GM23338 (cell line): ENCODE measurements at regions not wholly inside any gene's neighbourhood (a gene's known extent, or its start where the extent isn't known, plus 50 kb on each side); places are given as distances from the start of the nearest gene placed in this dataset.
A peak's percentile ranks its signal among the peaks of the same experiment; 100 is the strongest.

Experiments
- ATAC-seq: fragments of 200-7000 bp; cut with Tn5 transposase; 3 replicates; pipeline ENCODE4 v1.9.1; 2020
- DNase-seq: peaks from one replicate; pipeline ENCODE4 v3.0.0-alpha.2; 2015; ENCODE audit warnings: low spot score
- H2AFZ ChIP-seq: fragments of 200-600 bp; sonication (generic); 2 replicates; pipeline ENCODE4 v1.8.0; 2016; ENCODE audit warnings: antibody characterized with exemption, mild to moderate bottlenecking, moderate library complexity
- H3F3A ChIP-seq: fragments of 200-600 bp; sonication (generic); replicated peaks from 2 replicates; pipeline ENCODE4 v1.8.0; 2017; ENCODE audit warnings: antibody characterized with exemption, mixed run types, low read depth
- H3K27ac ChIP-seq: fragments of 200-600 bp; sonication (generic); 2 replicates; pipeline ENCODE4 v1.6.1; 2016; ENCODE audit warnings: low read depth
- H3K27me3 ChIP-seq: fragments of 200-600 bp; sonication (generic); 2 replicates; pipeline ENCODE4 v1.8.0; 2016; ENCODE audit warnings: mild to moderate bottlenecking, mixed run types, moderate library complexity; ENCODE audit not compliant: insufficient read depth
- H3K36me3 ChIP-seq: fragments of 200-600 bp; sonication (generic); 2 replicates; pipeline ENCODE4 v1.8.0; 2016; ENCODE audit warnings: mild to moderate bottlenecking; ENCODE audit not compliant: insufficient read depth
- H3K4me1 ChIP-seq: fragments of 200-600 bp; sonication (generic); 2 replicates; pipeline ENCODE4 v1.8.0; 2016; ENCODE audit warnings: mild to moderate bottlenecking, moderate library complexity; ENCODE audit not compliant: insufficient read depth
- H3K4me2 ChIP-seq: fragments of 200-600 bp; sonication (generic); 2 replicates; pipeline ENCODE4 v1.7.1; 2017; ENCODE audit warnings: mixed run types
- H3K4me3 ChIP-seq: fragments of 200-600 bp; sonication (generic); 2 replicates; pipeline ENCODE4 v1.6.1; 2016; ENCODE audit warnings: mixed run types
- H3K79me2 ChIP-seq: fragments of 200-600 bp; sonication (generic); replicated peaks from 2 replicates; pipeline ENCODE4 v1.8.0; 2017; ENCODE audit warnings: mild to moderate bottlenecking; ENCODE audit not compliant: insufficient read depth
- H3K9me2 ChIP-seq: fragments of 200-600 bp; sonication (generic); 2 replicates; pipeline ENCODE4 v1.8.0; 2017; ENCODE audit not compliant: insufficient read depth
- H4K20me1 ChIP-seq: fragments of 200-600 bp; sonication (generic); replicated peaks from 2 replicates; pipeline ENCODE4 v1.8.0; 2017; ENCODE audit warnings: mild to moderate bottlenecking; ENCODE audit not compliant: insufficient read depth
- H3K27ac Mint-ChIP-seq: 2 replicates; pipeline ENCODE4 v1.8.0; 2020; ENCODE audit warnings: inconsistent platforms, mild to moderate bottlenecking, moderate library complexity, mixed read lengths
- H3K27me3 Mint-ChIP-seq: 3 replicates; pipeline ENCODE4 v1.8.0; 2022; ENCODE audit warnings: low read depth, mild to moderate bottlenecking, moderate library complexity, mixed read lengths, inconsistent platforms; ENCODE audit not compliant: insufficient read depth, poor library complexity
- H3K36me3 Mint-ChIP-seq: 3 replicates; pipeline ENCODE4 v1.8.0; 2021; ENCODE audit warnings: low read depth, mild to moderate bottlenecking, inconsistent platforms, moderate library complexity, mixed read lengths
- H3K4me1 Mint-ChIP-seq: 3 replicates; pipeline ENCODE4 v1.8.0; 2020; ENCODE audit warnings: mild to moderate bottlenecking, inconsistent platforms, mixed read lengths
- H3K4me3 Mint-ChIP-seq: 3 replicates; pipeline ENCODE4 v1.8.0; 2021; ENCODE audit warnings: moderate library complexity, mild to moderate bottlenecking, inconsistent platforms, mixed read lengths
- H3K9me3 Mint-ChIP-seq: 3 replicates; pipeline ENCODE4 v1.8.0; 2020; ENCODE audit warnings: moderate library complexity, mild to moderate bottlenecking, inconsistent platforms, mixed read lengths
- CREB1 ChIP-seq: fragments of 250-450 bp; sonication (Bioruptor Pico); IDR thresholded peaks from 2 replicates; pipeline ENCODE4 v1.5.0; 2020; ENCODE audit warnings: low read depth, mild to moderate bottlenecking, moderate library complexity
- CTCF ChIP-seq, 2 experiments: fragments of 200-600 bp in 1 of 2; sonication (generic) in 1 of 2; conservative IDR thresholded peaks; 2 replicates each; pipeline versions ENCODE4 v1.5.1 to v1.6.1; 2016 to 2017; ENCODE audit warnings: antibody characterized with exemption in 2 of 2, low read depth in 2 of 2, mild to moderate bottlenecking in 2 of 2, moderate library complexity in 1 of 2
- EZH2 ChIP-seq: fragments of 200-600 bp; sonication (generic); IDR thresholded peaks from one replicate; pipeline ENCODE4 v1.8.0; 2017; ENCODE audit warnings: antibody characterized with exemption, mild to moderate bottlenecking, low read depth; ENCODE audit not compliant: unreplicated experiment
- EZH2phosphoT487 ChIP-seq: fragments of 200-600 bp; sonication (generic); IDR thresholded peaks from one replicate; pipeline ENCODE4 v1.8.1; 2018; ENCODE audit warnings: antibody characterized with exemption; ENCODE audit not compliant: unreplicated experiment
- POLR2AphosphoS5 ChIP-seq: IDR thresholded peaks from 2 replicates; pipeline ENCODE4 v1.6.1; 2016; ENCODE audit warnings: antibody characterized with exemption, low read depth
- REST ChIP-seq: IDR thresholded peaks from one replicate; pipeline ENCODE4 v1.6.1; 2018; ENCODE audit warnings: antibody characterized with exemption; ENCODE audit not compliant: unreplicated experiment
- STAT1 ChIP-seq: IDR thresholded peaks from one replicate; pipeline ENCODE4 v1.6.1; 2016; ENCODE audit warnings: antibody characterized with exemption; ENCODE audit not compliant: unreplicated experiment
- ZNF114 ChIP-seq: fragments of 250-450 bp; sonication (Bioruptor Pico); IDR thresholded peaks from 2 replicates; pipeline ENCODE4 v1.5.0; 2020; ENCODE audit warnings: mild to moderate bottlenecking, moderate library complexity
- ZNF331 ChIP-seq: fragments of 250-450 bp; sonication (Bioruptor Pico); IDR thresholded peaks from 2 replicates; pipeline ENCODE4 v1.5.0; 2020; ENCODE audit warnings: low read depth, mild to moderate bottlenecking, moderate library complexity

GRCh38 chr3:127366383-127366782, 78.5 kb upstream of the PRR20G start:
- Histone ChIP-seq H3F3A (no peaks in the 10 kb centered on the region), H4K20me1 (no peaks in the 10 kb centered on the region), H3K4me3 (no peak overlapping the region), H3K9me2 (no peaks in the 10 kb centered on the region), H3K36me3 (no peaks in the 10 kb centered on the region), H3K27ac (no peak overlapping the region), H3K4me1 (no peaks in the 10 kb centered on the region), H2AFZ (no peak overlapping the region), H3K27me3 (no peaks in the 10 kb centered on the region), H3K4me2 (no peak overlapping the region), H3K79me2 (no peaks in the 10 kb centered on the region)
- TF ChIP-seq ZNF114 (CRISPR knock-in tag), result no peak
- TF ChIP-seq EZH2phosphoT487, result no peak
- TF ChIP-seq ZNF331 (CRISPR knock-in tag), result no peak
- TF ChIP-seq REST, result no peak
- no peak for TF ChIP-seq POLR2AphosphoS5
- peak; percentile 26 to 33; a peak in 3 of 4 replicates for TF ChIP-seq CTCF (conservative IDR thresholded peaks at IDR 0.05; ENCODE audit: low read depth in 2 of 2)
- H3K9me3 Mint-ChIP-seq, result no peaks in the 10 kb centered on the region
- H3K27me3 Mint-ChIP-seq, result peaks cover 6% of the 10 kb centered on the region
- H3K36me3 Mint-ChIP-seq, result no peaks in the 10 kb centered on the region
- H3K4me1 Mint-ChIP-seq, result peaks cover 20% of the 10 kb centered on the region
- DNase-seq, result peak; percentile 42
- no peak overlapping the region for H3K4me3 Mint-ChIP-seq
- H3K27ac Mint-ChIP-seq, result no peak overlapping the region
- ATAC-seq, result peak; percentile 84

GRCh38 chr3:127365163-127365798, 77.4 kb upstream of the PRR20G start:
- no peak overlapping the region for H3K4me3 ChIP-seq
- Mint-ChIP-seq H3K36me3 (no peaks in the 10 kb centered on the region), H3K27me3 (peaks cover 6% of the 10 kb centered on the region), H3K4me3 (no peak overlapping the region), H3K9me3 (no peaks in the 10 kb centered on the region; the same call in 2 of the 3 replicates), H3K27ac (no peak overlapping the region), H3K4me1 (peaks cover 20% of the 10 kb centered on the region)
- DNase-seq (no peak), ATAC-seq (no peak)
- no peak overlapping the region for H3K4me2 ChIP-seq
- H2AFZ ChIP-seq, result no peak overlapping the region
- no peaks in the 10 kb centered on the region for H3K27me3 ChIP-seq
- no peak overlapping the region for H3K27ac ChIP-seq
- H3F3A ChIP-seq, result no peaks in the 10 kb centered on the region
- H3K4me1 ChIP-seq, result no peaks in the 10 kb centered on the region
- H3K79me2 ChIP-seq, result no peaks in the 10 kb centered on the region
- H3K9me2 ChIP-seq, result no peaks in the 10 kb centered on the region
- no peaks in the 10 kb centered on the region for H3K36me3 ChIP-seq
- H4K20me1 ChIP-seq, result no peaks in the 10 kb centered on the region
- TF ChIP-seq CREB1 (no peak), STAT1 (no peak), EZH2 (no peak), ZNF114 (CRISPR knock-in tag) (no peak), CTCF (conservative IDR thresholded peaks at IDR 0.05; ENCODE audit: low read depth in 2 of 2) (no peak), ZNF331 (CRISPR knock-in tag) (no peak)
